HepG2 (cell line): ENCODE measurements at regions not wholly inside any gene's neighbourhood (a gene's known extent, or its start where the extent isn't known, plus 50 kb on each side); places are given as distances from the start of the nearest gene placed in this dataset.
"Not testable (repeated sequence)": the region's sequence is repeated elsewhere in the genome, so short reads cannot be mapped to it uniquely, and the experiment has no call there.

Experiments
- CHD4 ChIP-seq: fragments of 200-600 bp; sonication (generic); IDR thresholded peaks from 2 replicates; pipeline ENCODE4 v1.7.0; 2017; ENCODE audit warnings: mild to moderate bottlenecking, low read length, borderline replicate concordance
- CTCF ChIP-seq: sonication (generic); formaldehyde crosslinking; IDR thresholded peaks from 2 replicates; pipeline ENCODE4 v1.5.0; 2020; ENCODE audit warnings: mild to moderate bottlenecking, missing genetic modification reagents, moderate library complexity
- RFX5 ChIP-seq: IDR thresholded peaks from 2 replicates; pipeline ENCODE4 v1.6.1; 2011; ENCODE audit warnings: low read depth, low read length, improper control_type of control experiment
- RXRB ChIP-seq: IDR thresholded peaks from 2 replicates; pipeline ENCODE4 v1.6.1; 2016; ENCODE audit warnings: borderline replicate concordance, missing genetic modification reagents, missing compliant biosample characterization
- SMC3 ChIP-seq: IDR thresholded peaks from 2 replicates; pipeline ENCODE4 v1.6.1; 2011; ENCODE audit warnings: low read length, improper control_type of control experiment
- TEAD2 ChIP-seq: sonication (generic); formaldehyde crosslinking; IDR thresholded peaks from 2 replicates; pipeline ENCODE4 v1.9.0; 2021; ENCODE audit warnings: missing genetic modification reagents
- USF2 ChIP-seq, 2 experiments: sonication (generic) in 1 of 2; formaldehyde crosslinking in 1 of 2; IDR thresholded peaks; 2 replicates each; pipeline versions ENCODE4 v1.5.1 to v1.6.1; 2011 to 2020; ENCODE audit warnings: borderline replicate concordance in 1 of 2, low read depth in 1 of 2, low read length in 1 of 2, mild to moderate bottlenecking in 1 of 2, missing genetic modification reagents in 1 of 2, moderate library complexity in 1 of 2
- ZFP36 ChIP-seq: fragments of 150-350 bp; IDR thresholded peaks from 2 replicates; pipeline ENCODE4 v1.6.1; 2018; ENCODE audit warnings: borderline replicate concordance, low read length, low read depth; ENCODE audit not compliant: partially characterized antibody
- ZNF335 ChIP-seq: sonication (generic); formaldehyde crosslinking; IDR thresholded peaks from 2 replicates; pipeline ENCODE4 v1.4.0; 2020; ENCODE audit warnings: missing genetic modification reagents
- ZNF709 ChIP-seq: sonication (generic); formaldehyde crosslinking; IDR thresholded peaks from 2 replicates; pipeline ENCODE4 v1.5.0; 2020; ENCODE audit warnings: mild to moderate bottlenecking, missing genetic modification reagents

- not testable (repeated sequence) for TF ChIP-seq SMC3; ZFP36; ZNF709; CTCF (CRISPR knock-in tag); CHD4; USF2 (IDR thresholded peaks at IDR 0.05; ENCODE audit: low read depth, low read length); USF2 (CRISPR knock-in tag; IDR thresholded peaks at IDR 0.05; ENCODE audit: borderline replicate concordance); ZNF335 (CRISPR knock-in tag); RXRB (CRISPR knock-in tag); TEAD2 (CRISPR knock-in tag); RFX5
These were observed 125.9 kb downstream of the ZNF365 start for GRCh38 chr10:62500116-62500515.
